Fibroblast of mammary gland (primary cell): ENCODE measurements at regions not wholly inside any gene's neighbourhood (a gene's known extent, or its start where the extent isn't known, plus 50 kb on each side); places are given as distances from the start of the nearest gene placed in this dataset.

ENCODE experiments used
- DNase-seq: peaks from one replicate; pipeline ENCODE4 v3.0.0-alpha.2; 2010; ENCODE audit warnings: low read depth
- H3K4me3 ChIP-seq: 2 replicates; pipeline ENCODE4 v1.5.1; 2011; ENCODE audit warnings: low read depth, mild to moderate bottlenecking, low read length, moderate library complexity; ENCODE audit not compliant: control insufficient read depth
- TF ChIP-seq, protein P1 (sequence below): conservative IDR thresholded peaks from 2 replicates; pipeline ENCODE4 v1.5.1; 2011; ENCODE audit warnings: low read depth, low read length, inconsistent platforms; ENCODE audit not compliant: control insufficient read depth, insufficient read depth

DNA sequence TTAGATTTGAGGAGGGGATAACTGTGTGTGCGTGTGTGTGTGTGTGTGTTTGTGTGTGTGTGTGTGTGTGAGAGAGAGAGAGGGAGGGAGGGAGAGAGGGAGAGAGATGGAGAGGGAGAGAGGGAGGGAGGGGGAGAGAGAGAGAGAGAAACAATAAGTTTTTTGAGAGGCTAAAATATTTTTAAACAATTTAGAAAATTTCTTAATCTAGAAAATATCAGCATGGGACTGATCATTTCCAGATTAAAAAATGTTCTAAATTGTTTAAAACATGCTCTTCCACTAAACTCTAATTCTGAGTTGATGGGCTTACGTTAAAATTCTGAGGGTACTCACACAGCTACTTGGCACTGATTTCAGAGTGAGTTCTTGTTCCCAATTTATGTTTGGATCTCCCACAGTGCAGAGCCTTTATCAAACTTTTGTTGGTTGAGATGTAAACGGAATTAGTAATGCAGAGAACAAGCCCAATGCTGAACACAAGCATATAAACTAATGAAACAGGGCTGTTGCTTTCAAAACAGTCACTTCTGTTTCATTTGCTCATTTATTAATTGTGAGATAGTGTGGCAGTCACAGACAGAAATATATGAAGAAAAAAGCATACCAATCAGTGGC, 73.4 kb upstream of the RGS2 start:
- no peak overlapping the region for H3K4me3 ChIP-seq
- TF ChIP-seq, protein P1, sequence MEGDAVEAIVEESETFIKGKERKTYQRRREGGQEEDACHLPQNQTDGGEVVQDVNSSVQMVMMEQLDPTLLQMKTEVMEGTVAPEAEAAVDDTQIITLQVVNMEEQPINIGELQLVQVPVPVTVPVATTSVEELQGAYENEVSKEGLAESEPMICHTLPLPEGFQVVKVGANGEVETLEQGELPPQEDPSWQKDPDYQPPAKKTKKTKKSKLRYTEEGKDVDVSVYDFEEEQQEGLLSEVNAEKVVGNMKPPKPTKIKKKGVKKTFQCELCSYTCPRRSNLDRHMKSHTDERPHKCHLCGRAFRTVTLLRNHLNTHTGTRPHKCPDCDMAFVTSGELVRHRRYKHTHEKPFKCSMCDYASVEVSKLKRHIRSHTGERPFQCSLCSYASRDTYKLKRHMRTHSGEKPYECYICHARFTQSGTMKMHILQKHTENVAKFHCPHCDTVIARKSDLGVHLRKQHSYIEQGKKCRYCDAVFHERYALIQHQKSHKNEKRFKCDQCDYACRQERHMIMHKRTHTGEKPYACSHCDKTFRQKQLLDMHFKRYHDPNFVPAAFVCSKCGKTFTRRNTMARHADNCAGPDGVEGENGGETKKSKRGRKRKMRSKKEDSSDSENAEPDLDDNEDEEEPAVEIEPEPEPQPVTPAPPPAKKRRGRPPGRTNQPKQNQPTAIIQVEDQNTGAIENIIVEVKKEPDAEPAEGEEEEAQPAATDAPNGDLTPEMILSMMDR = no peak
- DNase-seq = no peak

DNA sequence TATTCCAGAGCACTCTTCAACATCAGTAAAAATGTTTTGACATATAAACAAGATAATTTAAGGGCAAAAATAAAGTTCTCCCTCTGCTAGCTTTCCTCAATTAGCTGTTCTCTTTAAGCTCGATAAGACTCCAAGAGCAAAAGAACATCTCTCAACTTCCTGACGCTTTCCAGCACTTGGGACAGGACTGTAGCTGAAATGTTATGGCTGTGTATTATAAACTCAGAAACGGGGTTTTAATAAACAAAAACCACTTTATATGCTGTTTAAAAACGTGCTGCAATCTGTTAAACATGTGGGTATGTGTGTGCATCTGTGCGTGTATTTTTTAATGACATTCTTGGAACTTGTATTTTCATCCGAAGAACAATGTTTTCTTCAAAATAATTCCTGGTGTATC, 71.5 kb upstream of the RGS2 start:
- H3K4me3 ChIP-seq = no peak overlapping the region
- TF ChIP-seq, protein P1 = no peak
- no peak for DNase-seq

DNA sequence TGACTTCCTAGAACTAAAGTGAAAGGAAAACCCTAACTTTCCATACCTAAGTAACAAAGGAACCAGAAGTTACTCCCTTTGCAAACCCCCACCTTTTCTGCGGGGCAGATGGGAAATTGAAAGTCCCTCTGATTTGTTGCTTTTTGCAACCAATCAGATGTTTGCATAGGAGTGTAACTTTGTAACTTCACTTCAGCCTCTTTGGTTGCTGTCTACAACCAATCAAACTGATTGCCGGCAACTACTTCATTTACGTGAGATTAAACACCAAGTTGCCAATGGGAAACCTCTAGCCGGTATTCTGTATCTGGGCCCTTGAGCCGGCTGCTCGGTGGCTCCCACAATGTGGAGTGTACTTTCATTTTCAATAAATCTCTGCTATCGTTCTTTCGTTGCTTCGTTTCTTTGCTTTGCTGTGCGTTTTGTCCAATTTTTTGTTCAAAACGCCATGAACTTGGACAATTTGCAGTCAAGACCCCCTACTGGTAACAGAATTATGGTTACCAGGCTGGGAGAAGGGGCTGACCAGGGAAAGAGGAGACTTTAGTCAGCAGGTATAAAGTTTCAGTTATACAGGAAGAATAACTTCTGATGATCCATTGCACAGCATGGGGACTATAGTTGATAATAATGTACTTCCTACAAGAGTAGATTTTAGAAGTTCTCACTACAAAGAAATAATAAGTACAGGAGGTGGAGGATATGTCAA, 69.2 kb upstream of the RGS2 start:
- no peak overlapping the region for H3K4me3 ChIP-seq
- no peak for DNase-seq
- TF ChIP-seq, protein P1 = no peak

DNA sequence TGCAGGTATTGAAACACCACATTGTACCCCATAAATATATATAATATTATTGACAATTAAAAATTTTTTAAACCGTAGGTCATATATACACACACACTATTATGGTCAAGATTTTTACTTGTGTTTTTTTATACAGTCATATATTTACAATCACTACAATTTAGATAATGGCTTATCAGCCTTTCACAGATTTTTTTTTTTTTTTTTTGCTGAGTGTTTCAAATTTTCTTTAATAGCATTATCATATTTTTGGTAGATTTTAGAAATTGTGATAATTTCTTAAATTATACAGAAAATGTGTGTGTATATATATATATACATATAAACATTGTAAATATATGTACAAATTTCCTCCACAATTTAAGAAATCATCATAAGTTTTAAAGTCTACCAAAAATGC, 68.6 kb upstream of the RGS2 start:
- H3K4me3 ChIP-seq = no peak overlapping the region
- TF ChIP-seq, protein P1 = no peak
- no peak for DNase-seq

DNA sequence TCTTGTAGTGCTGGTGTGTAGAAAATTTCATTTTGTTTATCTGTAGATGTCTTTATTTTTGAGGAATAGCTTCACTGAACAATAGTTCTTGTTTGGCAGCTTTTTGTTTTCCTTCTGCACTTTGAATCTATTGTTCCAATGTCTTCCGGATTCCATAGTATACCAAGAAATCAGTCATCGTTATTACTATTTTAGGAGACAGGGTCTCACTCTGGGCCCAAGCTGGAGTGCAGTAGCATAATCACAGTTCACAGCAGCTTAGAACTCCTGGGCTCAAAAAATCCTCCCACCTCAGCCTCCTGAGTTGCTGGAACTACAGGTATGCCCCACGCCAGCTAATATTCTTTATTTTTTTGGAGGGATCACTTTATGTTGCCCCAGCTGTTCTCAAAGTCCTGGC, 67.7 kb upstream of the RGS2 start:
- TF ChIP-seq, protein P1 = no peak
- no peak for DNase-seq
- no peak overlapping the region for H3K4me3 ChIP-seq

DNA sequence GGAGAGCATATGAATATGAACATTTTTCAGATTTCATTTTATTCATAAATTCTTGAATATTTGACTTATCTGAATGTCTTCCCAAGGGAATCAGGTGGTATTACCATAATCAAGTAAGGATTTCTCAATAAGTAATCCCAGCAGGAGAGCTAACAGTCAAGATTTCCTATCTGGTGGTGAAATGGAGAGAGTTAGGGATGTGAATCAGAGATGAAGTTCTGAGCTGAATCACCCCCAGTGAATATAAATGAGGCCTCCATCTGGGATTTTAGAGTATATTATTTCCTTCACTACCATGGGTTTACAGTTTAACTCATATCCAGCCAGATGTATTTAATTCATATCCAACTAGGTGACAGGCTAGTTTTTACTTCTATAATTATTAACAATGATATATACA, 61.5 kb upstream of the RGS2 start:
- H3K4me3 ChIP-seq = no peak overlapping the region
- TF ChIP-seq, protein P1 = no peak
- peak; percentile 77 for DNase-seq
